CD4-positive, alpha-beta T cell (primary cell): ENCODE measurements at regions not wholly inside any gene's neighbourhood (a gene's known extent, or its start where the extent isn't known, plus 50 kb on each side); places are given as distances from the start of the nearest gene placed in this dataset.

Experiments used
- ATAC-seq: fragments of 200-7000 bp; cut with Tn5 transposase; one replicate; pipeline ENCODE4 v1.10.0; 2022; ENCODE audit warnings: mild to moderate bottlenecking; ENCODE audit not compliant: poor library complexity
- CTCF ChIA-PET: fragments of 350-600 bp; sonication (Branson Sonifier 250); formaldehyde crosslinking; loops from one replicate; lab custom pipeline; 2021; ENCODE audit warnings: antibody characterized with exemption, inconsistent platforms; lab: Charles Lee
- POLR2A ChIA-PET: fragments of 350-600 bp; sonication (Branson Sonifier 250); formaldehyde crosslinking; loops from one replicate; lab custom pipeline; 2021; ENCODE audit warnings: antibody characterized with exemption, inconsistent platforms; lab: Charles Lee
- DNase-seq, 14 experiments: peaks; one replicate each; pipeline ENCODE4 v3.0.0-alpha.2; 2013 to 2020; ENCODE audit warnings: mixed read lengths in 2 of 14
- H3K27ac ChIP-seq, 2 donors: one replicate each; pipeline versions ENCODE4 v1.5.1 to v1.7.0; 2013; ENCODE audit warnings: low read length in 2 of 2, low read depth in 1 of 2, mild to moderate bottlenecking in 1 of 2
- H3K27me3 ChIP-seq, 2 experiments: 1 replicate in 1 of 2; 2 replicates in 1 of 2; pipeline versions ENCODE4 v1.6.1 to v1.7.0; 2013; ENCODE audit warnings: low read length in 2 of 2, control low read depth in 1 of 2, mild to moderate bottlenecking in 1 of 2, moderate library complexity in 1 of 2; ENCODE audit not compliant: insufficient read depth in 2 of 2, control insufficient read depth in 1 of 2
- H3K36me3 ChIP-seq: one replicate; pipeline ENCODE4 v1.6.1; 2013; ENCODE audit warnings: low read length, control low read depth; ENCODE audit not compliant: insufficient read depth
- H3K4me1 ChIP-seq: one replicate; pipeline ENCODE4 v1.6.1; 2013; ENCODE audit warnings: low read length, control low read depth; ENCODE audit not compliant: insufficient read depth
- H3K4me3 ChIP-seq: one replicate; pipeline ENCODE4 v1.5.1; 2013; ENCODE audit warnings: mild to moderate bottlenecking, low read length, moderate library complexity
- H3K9me3 ChIP-seq, 2 experiments: 1 replicate in 1 of 2; 2 replicates in 1 of 2; pipeline versions ENCODE4 v1.6.1 to v1.7.0; 2013; ENCODE audit warnings: low read length in 2 of 2, mild to moderate bottlenecking in 2 of 2, control low read depth in 1 of 2, moderate library complexity in 1 of 2; ENCODE audit not compliant: control insufficient read depth in 1 of 2, insufficient read depth in 1 of 2
- H3K27ac Mint-ChIP-seq: one replicate; pipeline ENCODE4 v1.8.0; 2020; ENCODE audit warnings: mixed read lengths
- H3K27me3 Mint-ChIP-seq: one replicate; pipeline ENCODE4 v1.8.0; 2021; ENCODE audit warnings: mixed read lengths
- H3K36me3 Mint-ChIP-seq: one replicate; pipeline ENCODE4 v1.8.0; 2021; ENCODE audit warnings: low read depth, mixed read lengths
- H3K4me1 Mint-ChIP-seq: one replicate; pipeline ENCODE4 v1.8.0; 2021; ENCODE audit warnings: low read depth, mixed read lengths
- H3K4me3 Mint-ChIP-seq: one replicate; pipeline ENCODE4 v1.8.0; 2020; ENCODE audit warnings: mild to moderate bottlenecking, mixed read lengths
- H3K9me3 Mint-ChIP-seq: one replicate; pipeline ENCODE4 v1.8.0; 2020; ENCODE audit warnings: mixed read lengths
- intact Hi-C, 2 experiments: fragments of 100-400 bp; cut with DNase I in 1 of 2; cut with micrococcal nuclease in 1 of 2; formaldehyde crosslinking; loops; one replicate each; pipeline versions ENCODE4 v1.15.1 to v1.9.0; 2023 to 2025; cut with DNase I, micrococcal nuclease
- TF ChIP-seq, protein P1 (sequence below): fragments of 200-600 bp; IDR thresholded peaks from one replicate; pipeline ENCODE4 v1.8.0; 2022; ENCODE audit warnings: antibody characterized with exemption, mild to moderate bottlenecking

DNA sequence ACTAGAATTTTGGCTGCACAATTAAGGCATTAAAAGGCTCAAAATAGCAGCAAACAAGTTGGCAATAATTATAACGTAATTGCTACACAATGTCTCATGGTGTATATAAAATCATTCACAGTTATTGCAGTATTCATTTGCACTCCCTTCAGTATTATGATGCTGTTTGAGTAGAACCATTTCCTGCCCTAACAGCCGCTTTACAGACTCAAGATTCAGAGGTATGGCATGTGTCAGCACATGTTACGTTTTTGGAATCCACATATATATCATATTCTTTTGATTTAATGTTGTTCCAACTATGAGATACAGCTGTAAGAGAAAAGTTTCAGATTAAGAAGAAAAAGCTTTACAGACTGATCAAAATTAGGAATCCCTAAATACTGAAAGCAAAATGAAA, 56.3 kb upstream of the NCKAP5 start:
- Histone ChIP-seq H3K36me3 (no peaks in the 10 kb centered on the region), H3K4me3 (no peak overlapping the region), H3K9me3 (peaks cover 0 to 5% of the 10 kb centered on the region in 2 experiments), H3K27ac (no peak overlapping the region), H3K4me1 (no peaks in the 10 kb centered on the region), H3K27me3 (no peaks in the 10 kb centered on the region)
- intact Hi-C loops = no loop called here
- Mint-ChIP-seq H3K4me1 (no peaks in the 10 kb centered on the region), H3K4me3 (no peak overlapping the region), H3K9me3 (peaks cover 20% of the 10 kb centered on the region), H3K36me3 (no peaks in the 10 kb centered on the region), H3K27ac (no peak overlapping the region), H3K27me3 (no peaks in the 10 kb centered on the region)
- no peak for ATAC-seq
- no peak for DNase-seq
- POLR2A ChIA-PET = no interaction called here
- CTCF ChIA-PET = no interaction called here
- TF ChIP-seq, protein P1, sequence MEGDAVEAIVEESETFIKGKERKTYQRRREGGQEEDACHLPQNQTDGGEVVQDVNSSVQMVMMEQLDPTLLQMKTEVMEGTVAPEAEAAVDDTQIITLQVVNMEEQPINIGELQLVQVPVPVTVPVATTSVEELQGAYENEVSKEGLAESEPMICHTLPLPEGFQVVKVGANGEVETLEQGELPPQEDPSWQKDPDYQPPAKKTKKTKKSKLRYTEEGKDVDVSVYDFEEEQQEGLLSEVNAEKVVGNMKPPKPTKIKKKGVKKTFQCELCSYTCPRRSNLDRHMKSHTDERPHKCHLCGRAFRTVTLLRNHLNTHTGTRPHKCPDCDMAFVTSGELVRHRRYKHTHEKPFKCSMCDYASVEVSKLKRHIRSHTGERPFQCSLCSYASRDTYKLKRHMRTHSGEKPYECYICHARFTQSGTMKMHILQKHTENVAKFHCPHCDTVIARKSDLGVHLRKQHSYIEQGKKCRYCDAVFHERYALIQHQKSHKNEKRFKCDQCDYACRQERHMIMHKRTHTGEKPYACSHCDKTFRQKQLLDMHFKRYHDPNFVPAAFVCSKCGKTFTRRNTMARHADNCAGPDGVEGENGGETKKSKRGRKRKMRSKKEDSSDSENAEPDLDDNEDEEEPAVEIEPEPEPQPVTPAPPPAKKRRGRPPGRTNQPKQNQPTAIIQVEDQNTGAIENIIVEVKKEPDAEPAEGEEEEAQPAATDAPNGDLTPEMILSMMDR = no peak

DNA sequence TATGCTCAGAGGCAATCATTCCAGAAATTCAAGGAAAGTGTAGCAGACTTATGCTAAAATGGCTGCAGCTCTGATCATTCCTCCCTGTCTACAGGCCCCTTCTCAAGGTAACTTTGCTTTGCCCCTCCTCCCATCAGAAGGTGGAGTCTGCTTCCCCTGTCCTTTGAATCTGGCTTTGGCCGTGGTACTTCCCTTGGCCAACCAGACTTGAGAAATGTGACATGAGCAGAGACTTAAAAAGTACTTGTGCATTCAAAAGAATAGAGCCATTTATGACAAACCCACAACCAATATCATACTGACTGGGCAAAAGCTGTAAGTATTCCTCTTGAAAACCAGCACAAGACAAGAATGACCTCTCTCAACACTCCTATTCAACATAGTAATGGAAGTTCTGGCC, 59.5 kb upstream of the NCKAP5 start:
- Mint-ChIP-seq H3K36me3 (no peaks in the 10 kb centered on the region), H3K4me1 (no peaks in the 10 kb centered on the region), H3K27ac (no peak overlapping the region), H3K27me3 (no peaks in the 10 kb centered on the region), H3K4me3 (no peak overlapping the region), H3K9me3 (peaks cover 8% of the 10 kb centered on the region)
- no peak for DNase-seq
- TF ChIP-seq, protein P1 = no peak
- ATAC-seq = no peak
- Histone ChIP-seq H3K4me1 (no peaks in the 10 kb centered on the region), H3K4me3 (no peak overlapping the region), H3K27me3 (no peaks in the 10 kb centered on the region), H3K36me3 (no peaks in the 10 kb centered on the region), H3K27ac (no peak overlapping the region), H3K9me3 (peaks cover 0 to 5% of the 10 kb centered on the region in 2 experiments)
- CTCF ChIA-PET = no interaction called here
- intact Hi-C loops = no loop called here
- POLR2A ChIA-PET = no interaction called here

DNA sequence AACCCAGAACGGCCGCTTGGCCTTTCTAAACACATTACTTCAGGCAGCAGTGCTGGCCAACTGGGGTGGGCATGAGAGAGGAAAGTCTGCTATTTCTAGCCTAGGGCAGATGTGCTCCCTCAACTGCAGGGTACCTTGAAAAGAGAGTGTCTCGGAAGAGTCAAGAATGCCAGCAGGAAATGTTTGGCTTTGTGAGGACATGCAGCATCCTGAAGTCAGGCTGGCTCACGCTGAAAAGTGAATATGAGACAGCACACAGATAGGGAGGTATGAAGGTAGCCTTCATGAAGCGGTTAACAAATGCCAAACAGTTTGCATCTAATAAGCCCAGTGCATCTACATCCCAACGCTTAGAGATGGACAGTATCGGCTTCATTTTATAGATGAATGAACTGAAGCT, 65.0 kb upstream of the NCKAP5 start:
- Histone ChIP-seq H3K4me1 (no peaks in the 10 kb centered on the region), H3K27ac (no peak overlapping the region), H3K36me3 (no peaks in the 10 kb centered on the region), H3K9me3 (no peaks in the 10 kb centered on the region), H3K27me3 (no peaks in the 10 kb centered on the region), H3K4me3 (no peak overlapping the region)
- ATAC-seq = no peak
- POLR2A ChIA-PET = no interaction called here
- TF ChIP-seq, protein P1 = no peak
- peaks cover 2% of the 10 kb centered on the region for H3K9me3 Mint-ChIP-seq
- intact Hi-C loops = no loop called here
- H3K36me3 Mint-ChIP-seq = no peaks in the 10 kb centered on the region
- H3K4me1 Mint-ChIP-seq = no peaks in the 10 kb centered on the region
- CTCF ChIA-PET = no interaction called here
- no peaks in the 10 kb centered on the region for H3K27me3 Mint-ChIP-seq
- no peak overlapping the region for H3K27ac Mint-ChIP-seq
- no peak for DNase-seq
- H3K4me3 Mint-ChIP-seq = no peak overlapping the region
